ENCODE measurements at regions not wholly inside any gene's neighbourhood (a gene's known extent, or its start where the extent isn't known, plus 50 kb on each side); places are given as distances from the start of the nearest gene placed in this dataset.

GRCh38 chr17:55639096-55639495, 83.6 kb downstream of the TMEM100 start:
- WGBS, 5 donors, result 69 to 74% (median 72%) methylated on average over 4 of the region's 4 CpGs
- H3K36me3 ChIP-seq, result no peaks in the 10 kb centered on the region
- no peak for DNase-seq

DNA sequence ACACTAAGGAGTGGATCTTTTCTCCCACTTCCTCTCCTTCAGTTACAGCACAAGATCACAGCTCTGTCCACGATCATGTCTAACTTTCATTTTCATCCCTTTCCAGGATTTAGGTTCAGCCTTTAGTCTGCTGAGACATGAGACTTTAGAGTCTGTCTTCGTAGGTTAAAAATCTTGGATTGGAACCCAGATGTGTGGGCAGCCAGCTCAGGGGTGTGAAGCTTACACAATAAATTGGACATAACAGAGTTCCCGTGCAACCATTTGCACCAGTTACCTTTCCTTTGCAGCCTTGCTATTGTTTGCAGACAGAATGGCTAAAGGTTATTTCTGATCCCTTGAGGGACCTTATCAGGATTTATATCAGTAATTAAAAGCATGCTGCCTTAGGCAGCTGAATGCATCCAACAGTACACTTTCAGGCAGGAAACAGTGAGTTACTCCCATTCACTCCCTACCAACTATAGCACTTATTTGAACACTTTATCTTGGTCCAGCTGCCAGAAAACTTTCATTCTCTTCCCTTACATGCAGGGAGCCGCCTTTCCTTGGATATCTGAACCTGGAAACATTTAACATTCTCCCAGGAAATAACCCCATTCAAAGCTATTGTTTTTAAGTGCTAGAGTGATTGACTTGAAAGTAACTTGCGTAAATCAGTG, 87.3 kb downstream of the TMEM100 start:
- no peak for DNase-seq
- no peak for TF ChIP-seq POLR2AphosphoS5 (IDR thresholded peaks at IDR 0.05)
- TF ChIP-seq CTCF (IDR thresholded peaks at IDR 0.05 in 8 of 11, conservative IDR thresholded peaks at IDR 0.05 in 3 of 11), result no peak
- no peak for TF ChIP-seq POLR2A (IDR thresholded peaks at IDR 0.05)
- peak overlapping the region in 5 of 8 donors; percentile 34 to 53 (median 45) for H3K27ac ChIP-seq
- intact Hi-C loops (cut with DNase I; ENCODE audit: low total_unique reads), result no loop called here
- WGBS, 5 donors, result 35 to 49% (median 44%) methylated on average over 5 of the region's 5 CpGs
- no peaks in the 10 kb centered on the region for H3K36me3 ChIP-seq
- H3K4me3 ChIP-seq, result peak overlapping the region in 1 of 8 donors; percentile 27
- H3K9me3 ChIP-seq, result no peaks in the 10 kb centered on the region
- no peaks in the 10 kb centered on the region for H3K27me3 ChIP-seq (replicated peaks in 1 of 7)
- H3K4me1 ChIP-seq, result peaks cover 0 to 22% (median 8%) of the 10 kb centered on the region in 6 donors

More at GRCh38 chr17:55639096-55639495, 83.6 kb downstream of the TMEM100 start:
- Histone ChIP-seq H3K27ac (no peak overlapping the region), H3K4me3 (no peak overlapping the region), H3K9me3 (no peaks in the 10 kb centered on the region), H3K4me1 (peaks cover 0 to 30% (median 8%) of the 10 kb centered on the region in 6 donors), H3K27me3 (replicated peaks in 1 of 7) (peaks cover 0 to 5% (median 0%) of the 10 kb centered on the region in 7 donors)
- intact Hi-C loops (cut with DNase I; ENCODE audit: low total_unique reads), result no loop called here
- TF ChIP-seq POLR2A (IDR thresholded peaks at IDR 0.05), result no peak

- Histone ChIP-seq H3K4me3 (no peak overlapping the region), H3K36me3 (no peaks in the 10 kb centered on the region), H3K27ac (peak overlapping the region in 6 of 8 donors; percentile 4 to 53 (median 41)), H3K27me3 (replicated peaks in 1 of 7) (no peaks in the 10 kb centered on the region), H3K9me3 (no peaks in the 10 kb centered on the region), H3K4me1 (peaks cover 0 to 19% (median 8%) of the 10 kb centered on the region in 6 donors)
- TF ChIP-seq POLR2A (IDR thresholded peaks at IDR 0.05), result no peak
- TF ChIP-seq CTCF (IDR thresholded peaks at IDR 0.05 in 8 of 11, conservative IDR thresholded peaks at IDR 0.05 in 3 of 11), result no peak
- no peak for TF ChIP-seq POLR2AphosphoS5 (IDR thresholded peaks at IDR 0.05)
- no peak for DNase-seq
- intact Hi-C loops (cut with DNase I; ENCODE audit: low total_unique reads), result no loop called here
- 73 to 83% (median 81%) methylated on average over 3 of the region's 3 CpGs for WGBS, 5 donors
These were observed 88.0 kb downstream of the TMEM100 start for GRCh38 chr17:55634702-55635101.

DNA sequence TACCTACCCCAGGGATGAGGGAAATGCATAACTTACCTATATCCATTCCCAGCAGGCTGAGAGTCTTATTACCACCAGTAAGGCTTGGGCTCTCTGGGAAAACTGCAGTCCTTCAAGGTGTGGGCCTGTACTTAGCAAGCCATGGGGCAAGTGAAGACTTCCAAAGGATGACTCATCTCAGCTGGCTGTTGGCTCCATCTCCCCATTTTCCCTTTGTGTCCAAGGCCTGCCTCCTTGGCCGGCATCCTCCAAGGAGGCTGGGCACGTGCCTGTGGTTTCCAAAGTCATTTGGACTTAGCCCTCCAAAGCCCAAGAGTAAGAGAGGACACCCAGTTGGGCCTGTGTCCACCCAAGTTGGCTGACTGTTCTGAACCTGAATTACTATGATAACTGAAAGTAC, 89.8 kb downstream of the TMEM100 start:
- intact Hi-C loops (cut with DNase I; ENCODE audit: low total_unique reads), result no loop called here
- Histone ChIP-seq H3K27ac (peak overlapping the region in 2 of 8 donors; percentile 3 to 33), H3K27me3 (replicated peaks in 1 of 7) (no peaks in the 10 kb centered on the region), H3K4me3 (no peak overlapping the region), H3K9me3 (no peaks in the 10 kb centered on the region), H3K4me1 (peaks cover 0 to 16% (median 8%) of the 10 kb centered on the region in 6 donors), H3K36me3 (no peaks in the 10 kb centered on the region)
- WGBS, 5 donors, result 84 to 96% (median 92%) methylated on average over 2 of the region's 2 CpGs
- TF ChIP-seq POLR2AphosphoS5 (IDR thresholded peaks at IDR 0.05), result no peak
- TF ChIP-seq CTCF (IDR thresholded peaks at IDR 0.05 in 8 of 11, conservative IDR thresholded peaks at IDR 0.05 in 3 of 11), result no peak
- no peak for TF ChIP-seq POLR2A (IDR thresholded peaks at IDR 0.05)
- no peak for DNase-seq

Measured in spleen (tissue), 11 donors.